ENCODE measurements at regions not wholly inside any gene's neighbourhood (a gene's known extent, or its start where the extent isn't known, plus 50 kb on each side); places are given as distances from the start of the nearest gene placed in this dataset.

DNA sequence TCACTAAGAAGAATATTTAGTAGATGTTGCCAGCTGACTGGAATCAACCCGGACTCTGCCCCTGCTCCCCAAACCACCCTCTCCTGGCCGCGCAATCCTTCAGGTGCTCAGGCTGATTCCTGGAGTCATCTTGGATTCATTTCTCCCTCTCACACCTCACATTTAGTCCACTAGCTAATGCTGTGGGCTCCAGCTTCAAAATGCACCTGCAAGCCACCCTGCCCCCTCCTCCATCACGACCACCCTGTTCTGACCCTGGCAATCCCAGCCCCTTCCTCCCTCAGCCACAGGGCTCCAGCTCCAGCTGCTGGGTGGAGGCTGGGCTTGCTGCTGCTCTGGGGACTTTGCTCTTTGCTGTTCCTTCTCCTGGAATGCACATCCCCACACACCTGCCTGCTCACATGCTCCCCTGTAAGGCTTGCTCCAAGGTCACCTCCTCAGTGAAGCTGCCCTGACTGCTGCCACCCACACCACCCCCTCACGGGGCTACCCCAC is 61.3 kb upstream of the SH3RF3 start:
- Histone ChIP-seq H3K27me3 (replicated peaks; ENCODE audit: insufficient read depth, low read length) (no peaks in the 10 kb centered on the region), H3K4me1 (ENCODE audit: low read length) (no peaks in the 10 kb centered on the region), H3K9me3 (replicated peaks; ENCODE audit: insufficient read depth, low read length) (no peaks in the 10 kb centered on the region), H3F3A (ENCODE audit: insufficient read depth, low read length) (no peaks in the 10 kb centered on the region), H3K4me3 (ENCODE audit: low read length) (no peak overlapping the region), H3K27ac (ENCODE audit: low read length) (no peak overlapping the region), H3K4me2 (ENCODE audit: low read depth, low read length) (no peak overlapping the region), H3K79me2 (ENCODE audit: low read length) (no peaks in the 10 kb centered on the region), H3K36me3 (replicated peaks; ENCODE audit: insufficient read depth, low read length) (no peaks in the 10 kb centered on the region), H3K9me2 (replicated peaks; ENCODE audit: insufficient read depth, low read length) (no peaks in the 10 kb centered on the region), H4K20me1 (ENCODE audit: insufficient read depth, low read length) (no peaks in the 10 kb centered on the region), H3K9ac (ENCODE audit: low read length) (no peak overlapping the region), H2AFZ (ENCODE audit: low read length) (no peak overlapping the region)
- no peak for TF ChIP-seq EZH2 (optimal IDR thresholded peaks at IDR 0.05; ENCODE audit: low read depth, low read length)
- no peak for TF ChIP-seq EZH2phosphoT487 (IDR thresholded peaks at IDR 0.05; ENCODE audit: low read length)
- TF ChIP-seq, protein P1, sequence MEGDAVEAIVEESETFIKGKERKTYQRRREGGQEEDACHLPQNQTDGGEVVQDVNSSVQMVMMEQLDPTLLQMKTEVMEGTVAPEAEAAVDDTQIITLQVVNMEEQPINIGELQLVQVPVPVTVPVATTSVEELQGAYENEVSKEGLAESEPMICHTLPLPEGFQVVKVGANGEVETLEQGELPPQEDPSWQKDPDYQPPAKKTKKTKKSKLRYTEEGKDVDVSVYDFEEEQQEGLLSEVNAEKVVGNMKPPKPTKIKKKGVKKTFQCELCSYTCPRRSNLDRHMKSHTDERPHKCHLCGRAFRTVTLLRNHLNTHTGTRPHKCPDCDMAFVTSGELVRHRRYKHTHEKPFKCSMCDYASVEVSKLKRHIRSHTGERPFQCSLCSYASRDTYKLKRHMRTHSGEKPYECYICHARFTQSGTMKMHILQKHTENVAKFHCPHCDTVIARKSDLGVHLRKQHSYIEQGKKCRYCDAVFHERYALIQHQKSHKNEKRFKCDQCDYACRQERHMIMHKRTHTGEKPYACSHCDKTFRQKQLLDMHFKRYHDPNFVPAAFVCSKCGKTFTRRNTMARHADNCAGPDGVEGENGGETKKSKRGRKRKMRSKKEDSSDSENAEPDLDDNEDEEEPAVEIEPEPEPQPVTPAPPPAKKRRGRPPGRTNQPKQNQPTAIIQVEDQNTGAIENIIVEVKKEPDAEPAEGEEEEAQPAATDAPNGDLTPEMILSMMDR (IDR thresholded peaks at IDR 0.05; ENCODE audit: low read length): no peak
- no peak for DNase-seq

DNA sequence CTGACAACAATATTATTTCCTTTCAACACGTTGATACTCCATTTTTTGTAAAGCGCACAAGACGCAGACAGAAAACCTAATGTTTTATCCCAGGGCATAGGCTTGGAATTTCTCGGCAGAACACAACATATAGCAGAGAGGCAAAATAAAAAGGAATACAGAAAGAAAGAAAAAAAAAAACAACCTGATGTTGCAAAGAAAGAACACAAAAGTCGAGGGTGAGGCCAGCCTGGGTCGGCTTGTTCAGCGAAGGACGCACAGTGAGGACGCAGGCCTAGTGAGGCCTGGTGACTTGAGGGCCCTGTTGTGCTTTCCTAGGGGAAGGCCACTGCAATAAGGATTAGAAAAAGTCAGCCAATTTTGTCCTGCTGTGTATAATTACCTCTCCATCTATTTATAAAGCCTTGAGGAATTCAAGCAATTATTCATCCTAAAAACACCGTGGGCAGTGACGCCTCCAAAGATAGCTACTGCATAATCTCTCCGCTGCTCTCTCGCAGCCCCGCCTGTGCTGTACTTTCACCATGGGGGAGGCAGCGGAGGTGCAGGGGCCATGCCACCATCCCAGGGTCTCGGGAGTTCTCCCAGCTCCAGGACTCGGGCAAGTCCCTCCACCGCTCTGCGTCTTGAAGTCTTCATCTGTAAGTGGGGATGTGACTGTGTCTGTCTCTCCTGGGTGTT is 61.9 kb upstream of the SH3RF3 start:
- Histone ChIP-seq H2AFZ (ENCODE audit: low read length) (no peak overlapping the region), H3K4me2 (ENCODE audit: low read depth, low read length) (no peak overlapping the region), H3K36me3 (replicated peaks; ENCODE audit: insufficient read depth, low read length) (no peaks in the 10 kb centered on the region), H3K27ac (ENCODE audit: low read length) (no peak overlapping the region), H3K79me2 (ENCODE audit: low read length) (no peaks in the 10 kb centered on the region), H3K9ac (ENCODE audit: low read length) (no peak overlapping the region), H3K4me1 (ENCODE audit: low read length) (no peaks in the 10 kb centered on the region), H3K27me3 (replicated peaks; ENCODE audit: insufficient read depth, low read length) (no peaks in the 10 kb centered on the region), H3F3A (ENCODE audit: insufficient read depth, low read length) (no peaks in the 10 kb centered on the region), H3K9me3 (replicated peaks; ENCODE audit: insufficient read depth, low read length) (no peaks in the 10 kb centered on the region), H3K9me2 (replicated peaks; ENCODE audit: insufficient read depth, low read length) (no peaks in the 10 kb centered on the region), H3K4me3 (ENCODE audit: low read length) (no peak overlapping the region), H4K20me1 (ENCODE audit: insufficient read depth, low read length) (no peaks in the 10 kb centered on the region)
- TF ChIP-seq EZH2phosphoT487 (IDR thresholded peaks at IDR 0.05; ENCODE audit: low read length) (no peak), EZH2 (optimal IDR thresholded peaks at IDR 0.05; ENCODE audit: low read depth, low read length) (no peak)
- TF ChIP-seq, protein P1 (IDR thresholded peaks at IDR 0.05; ENCODE audit: low read length): no peak
- no peak for DNase-seq

DNA sequence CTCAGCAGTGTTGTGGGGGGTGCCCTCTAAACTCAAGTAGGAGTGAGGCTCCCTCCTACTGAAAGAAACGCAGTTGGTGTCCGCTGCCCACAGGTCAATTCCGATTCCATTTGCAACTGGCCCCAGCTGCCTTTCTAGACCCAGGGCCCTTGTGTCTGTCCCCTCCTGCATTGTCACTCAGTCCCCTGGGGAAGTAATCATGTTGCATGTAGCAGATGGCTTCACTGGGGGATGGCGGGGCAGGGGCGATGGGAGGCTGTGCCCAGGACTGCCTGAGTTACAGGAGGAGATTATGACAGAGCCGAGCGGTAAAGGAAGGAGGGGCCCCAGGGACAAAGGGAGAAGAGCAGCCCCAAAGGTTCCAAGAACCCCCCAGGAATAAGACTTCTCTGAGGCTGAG is 62.5 kb upstream of the SH3RF3 start:
- no peak overlapping the region for H3K27ac ChIP-seq (ENCODE audit: low read length)
- no peak overlapping the region for H3K4me3 ChIP-seq (ENCODE audit: low read length)
- H3F3A ChIP-seq (ENCODE audit: insufficient read depth, low read length): no peaks in the 10 kb centered on the region
- H3K9me2 ChIP-seq (replicated peaks; ENCODE audit: insufficient read depth, low read length): no peaks in the 10 kb centered on the region
- no peak overlapping the region for H2AFZ ChIP-seq (ENCODE audit: low read length)
- TF ChIP-seq EZH2 (optimal IDR thresholded peaks at IDR 0.05; ENCODE audit: low read depth, low read length) (no peak), EZH2phosphoT487 (IDR thresholded peaks at IDR 0.05; ENCODE audit: low read length) (no peak)
- TF ChIP-seq, protein P1 (IDR thresholded peaks at IDR 0.05; ENCODE audit: low read length): no peak
- no peak for DNase-seq
- H3K79me2 ChIP-seq (ENCODE audit: low read length): no peaks in the 10 kb centered on the region
- no peaks in the 10 kb centered on the region for H3K36me3 ChIP-seq (replicated peaks; ENCODE audit: insufficient read depth, low read length)
- no peak overlapping the region for H3K9ac ChIP-seq (ENCODE audit: low read length)
- no peaks in the 10 kb centered on the region for H3K4me1 ChIP-seq (ENCODE audit: low read length)
- H3K27me3 ChIP-seq (replicated peaks; ENCODE audit: insufficient read depth, low read length): no peaks in the 10 kb centered on the region
- no peaks in the 10 kb centered on the region for H3K9me3 ChIP-seq (replicated peaks; ENCODE audit: insufficient read depth, low read length)
- H3K4me2 ChIP-seq (ENCODE audit: low read depth, low read length): no peak overlapping the region
- H4K20me1 ChIP-seq (ENCODE audit: insufficient read depth, low read length): no peaks in the 10 kb centered on the region

Data from MM.1S (cell line).